HG03378 (cell line): ENCODE measurements at regions not wholly inside any gene's neighbourhood (a gene's known extent, or its start where the extent isn't known, plus 50 kb on each side); places are given as distances from the start of the nearest gene placed in this dataset.

Source experiments
- ATAC-seq: cut with Tn5 transposase; IDR thresholded peaks from one replicate; pipeline ENCODE4 v1.9.1; 2021; ENCODE audit warnings: mild to moderate bottlenecking, moderate library complexity; ENCODE audit not compliant: unreplicated experiment

- ATAC-seq, result no peak
These were observed 56.4 kb downstream of the CRYGS start for GRCh38 chr3:186487819-186488218.

- no peak for ATAC-seq
These were observed 57.1 kb downstream of the CRYGS start for GRCh38 chr3:186487037-186487436.

- ATAC-seq, result no peak
These were observed 60.4 kb downstream of the CRYGS start for GRCh38 chr3:186483611-186484340.

- no peak for ATAC-seq
These were observed 62.7 kb downstream of the CRYGS start for GRCh38 chr3:186481526-186481925.

DNA sequence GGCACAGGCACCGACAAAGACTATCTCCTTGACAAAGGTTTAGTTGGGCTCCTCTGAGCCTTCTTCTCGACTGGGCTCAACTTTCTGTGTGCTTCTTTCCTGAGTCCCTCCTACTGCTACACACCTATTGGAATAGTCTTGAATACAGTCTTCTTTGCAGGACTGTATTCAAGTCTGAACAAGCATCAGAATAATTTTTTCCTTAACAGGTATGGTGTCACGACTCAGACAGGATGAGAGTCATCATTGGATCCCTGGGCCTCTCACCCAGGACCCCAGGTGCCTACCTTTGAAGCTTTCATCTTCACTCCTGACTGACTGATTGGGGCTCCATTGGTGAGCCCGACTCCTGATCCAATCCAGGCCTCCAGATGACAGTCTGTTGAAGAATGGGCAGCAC is 66.3 kb downstream of the CRYGS start:
- no peak for ATAC-seq

GRCh38 chr3:186477033-186477432 is 67.1 kb downstream of the CRYGS start:
- ATAC-seq, result no peak

GRCh38 chr3:186476541-186476940 is 67.6 kb downstream of the CRYGS start:
- no peak for ATAC-seq

DNA sequence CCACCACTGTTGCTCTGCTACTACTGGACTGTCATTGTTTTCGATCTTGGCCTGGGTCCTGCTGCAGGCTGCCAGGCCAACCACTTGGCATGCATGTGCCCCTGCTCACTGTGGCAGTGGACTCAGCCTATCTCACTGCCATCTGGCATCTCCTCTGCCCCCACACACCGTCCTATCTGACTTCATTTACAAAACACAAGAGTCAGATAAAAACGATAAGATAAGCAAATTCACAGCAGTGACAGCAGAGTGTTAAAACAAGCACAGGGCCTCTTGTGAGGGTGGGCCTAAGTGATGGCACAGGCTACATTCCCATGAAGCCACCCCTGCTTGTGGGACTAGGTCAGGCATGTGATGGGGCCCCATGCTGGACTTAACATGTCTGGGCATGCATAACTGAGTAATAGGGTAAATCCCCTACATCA is 68.1 kb downstream of the CRYGS start:
- no peak for ATAC-seq

- no peak for ATAC-seq
These were observed 71.0 kb downstream of the CRYGS start for GRCh38 chr3:186473166-186473565.

DNA sequence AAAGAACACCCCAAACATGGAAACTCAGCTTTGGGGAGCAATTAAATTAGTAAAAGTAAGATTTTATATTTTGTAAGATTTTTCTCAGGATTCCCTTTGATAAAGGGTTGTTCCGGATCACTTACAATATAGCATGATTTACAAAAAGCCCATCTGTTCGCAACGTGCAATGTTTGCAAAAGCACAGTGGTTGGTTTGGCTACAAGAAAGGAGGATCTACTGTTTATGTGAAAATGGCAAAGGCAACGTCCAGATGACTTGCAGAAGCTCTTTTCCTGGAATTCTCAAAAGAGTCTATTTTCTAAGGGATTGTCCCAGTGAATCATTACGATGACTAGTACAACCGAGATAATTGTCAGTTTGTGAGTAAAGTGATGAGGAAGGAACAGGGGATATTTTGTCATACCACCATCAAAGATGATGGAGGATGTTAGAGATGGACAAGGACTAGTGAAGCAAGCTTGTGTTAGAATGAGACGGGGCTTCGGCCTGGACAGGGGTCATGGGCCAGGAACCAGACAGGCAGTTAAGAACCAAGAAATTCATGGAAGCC is 71.6 kb downstream of the CRYGS start:
- no peak for ATAC-seq

GRCh38 chr3:186471771-186472170 is 72.4 kb downstream of the CRYGS start:
- ATAC-seq, result no peak

GRCh38 chr3:186469525-186469924 is 74.7 kb downstream of the CRYGS start:
- no peak for ATAC-seq

DNA sequence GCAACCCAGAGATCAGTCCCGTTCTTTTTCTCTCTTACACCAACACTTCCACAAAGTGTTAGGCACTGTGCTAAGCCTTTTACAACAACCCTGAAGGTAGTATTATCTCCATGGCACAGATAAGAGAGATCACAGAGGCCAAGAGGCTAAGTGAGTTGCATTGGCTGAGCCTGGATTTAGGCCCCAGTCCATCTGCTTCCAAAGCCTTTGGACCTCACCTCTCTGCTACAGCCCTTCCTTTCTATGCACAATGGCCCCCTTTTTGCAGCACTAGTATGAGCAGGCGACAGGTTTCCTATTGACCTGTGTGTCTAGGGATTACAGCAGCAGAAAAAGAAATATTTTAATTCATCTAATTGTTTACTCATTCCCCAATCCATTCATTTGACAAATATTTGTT is 76.2 kb downstream of the CRYGS start:
- ATAC-seq, result no peak

DNA sequence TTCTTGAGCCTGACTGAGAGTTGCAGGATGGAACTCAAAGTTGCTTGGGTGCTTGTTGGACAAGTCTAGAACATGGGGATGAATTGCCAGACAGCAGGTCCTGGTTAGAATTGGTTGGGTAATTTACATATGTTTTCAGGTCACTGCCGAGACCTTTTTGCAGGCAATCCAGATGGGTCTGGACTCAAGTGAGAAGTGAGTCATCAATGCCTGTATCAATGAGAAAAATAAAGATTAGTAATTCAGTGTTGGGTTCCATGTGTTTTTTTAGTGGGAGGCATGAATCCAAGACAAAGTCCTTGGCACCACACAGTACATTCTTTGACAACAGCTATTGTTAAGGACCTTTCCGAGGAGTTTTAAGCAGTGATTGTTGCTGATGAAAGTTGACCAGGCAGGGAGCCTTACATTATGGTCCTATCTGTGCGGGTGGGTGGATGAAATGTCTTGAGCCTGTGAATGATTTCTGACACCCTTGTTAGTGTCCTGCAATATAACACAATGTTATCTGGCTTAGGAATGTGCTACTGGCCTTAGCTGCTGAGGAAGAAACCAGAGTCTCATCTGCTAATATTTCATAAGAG is 77.7 kb downstream of the CRYGS start:
- ATAC-seq, result no peak

GRCh38 chr3:186465508-186465907 is 78.7 kb downstream of the CRYGS start:
- no peak for ATAC-seq

DNA sequence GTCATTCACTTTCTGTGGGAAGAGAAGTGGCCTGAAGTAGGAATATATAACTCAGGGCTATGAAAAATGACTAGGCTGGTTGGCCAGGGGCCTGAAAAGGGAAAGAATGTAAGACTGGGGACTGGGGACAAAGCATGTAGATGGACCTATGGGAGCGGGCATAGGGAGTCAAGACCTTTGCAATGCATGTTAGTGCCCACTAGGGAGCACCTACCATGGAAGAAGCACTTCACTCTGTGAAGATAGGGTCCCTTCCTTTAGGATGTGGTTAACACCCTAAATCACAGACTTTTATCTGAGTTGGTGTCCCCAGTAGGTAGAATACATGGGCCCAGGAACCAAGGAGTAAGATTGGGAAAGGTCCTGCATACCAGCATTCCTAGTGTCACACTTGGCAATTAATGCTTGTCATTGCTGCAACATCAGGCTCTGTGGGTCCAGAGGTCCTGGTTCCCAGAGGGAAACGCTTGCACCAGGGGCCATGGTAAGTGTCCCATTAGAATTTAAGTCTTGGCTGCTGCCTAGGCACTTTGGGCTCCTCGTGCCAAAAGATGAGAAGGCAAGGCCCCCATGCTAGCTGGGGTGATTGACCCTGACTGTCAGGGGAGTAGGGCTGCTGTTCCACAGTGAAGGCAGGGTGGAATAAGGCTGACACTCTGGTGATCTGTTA is 79.6 kb downstream of the CRYGS start:
- no peak for ATAC-seq

DNA sequence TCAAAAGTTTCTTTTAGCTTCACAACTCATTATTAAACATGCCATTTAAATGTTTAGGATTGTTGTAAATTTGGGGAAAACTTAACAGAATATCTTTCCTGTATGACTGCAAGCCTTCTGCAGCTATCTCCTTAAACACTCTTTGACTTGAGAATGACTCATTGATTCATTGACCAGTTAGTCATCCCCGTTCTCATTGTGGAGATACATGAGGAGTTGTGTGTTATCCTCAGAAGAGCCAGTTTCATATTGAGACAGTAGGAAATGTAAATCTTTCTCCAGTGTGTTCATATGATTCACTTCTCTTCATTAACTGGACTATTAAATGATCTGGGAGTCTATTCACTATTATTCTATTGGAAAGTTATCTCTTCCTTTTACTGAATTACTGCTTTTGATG is 83.0 kb downstream of the CRYGS start:
- ATAC-seq, result no peak

- ATAC-seq, result no peak
These were observed 85.1 kb downstream of the CRYGS start for GRCh38 chr3:186459108-186459467.

DNA sequence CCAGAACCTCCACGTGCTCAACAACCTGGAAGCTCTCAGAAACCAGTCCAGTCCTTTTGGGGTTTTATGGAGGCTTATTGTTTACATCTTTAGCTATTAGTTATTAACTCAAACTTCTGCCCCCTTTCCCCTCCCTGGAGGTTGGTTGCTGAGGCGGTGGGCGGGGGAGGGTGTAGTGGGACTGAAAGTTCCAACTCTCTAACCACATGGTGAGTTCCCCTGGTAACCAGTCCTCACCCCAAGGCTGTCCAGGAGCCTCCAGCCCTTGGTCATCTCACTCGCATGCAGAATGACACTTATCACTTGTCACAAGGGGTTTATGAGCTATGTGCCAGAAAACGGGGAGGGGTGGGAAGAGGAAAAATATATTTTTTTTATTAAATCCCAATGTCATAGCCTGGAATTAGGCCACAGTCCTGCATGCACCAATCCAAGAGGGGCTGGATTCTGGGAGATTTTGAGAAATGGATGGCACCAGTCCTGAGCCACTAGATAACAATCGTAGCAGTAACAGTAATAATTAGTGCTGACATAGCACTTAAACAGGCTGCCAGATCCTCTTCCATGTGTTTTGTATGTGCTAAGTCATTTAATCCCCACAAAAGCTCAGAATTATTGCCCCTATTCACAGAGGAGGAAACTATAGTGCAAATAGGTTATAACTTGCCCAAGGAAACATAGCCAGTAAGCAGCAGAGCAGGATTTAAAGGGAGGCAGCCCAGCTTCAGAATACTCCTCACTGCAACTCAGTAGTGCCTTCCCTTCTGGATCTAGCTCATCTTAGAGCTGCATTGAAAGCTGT is 85.7 kb downstream of the CRYGS start:
- no peak for ATAC-seq

GRCh38 chr3:186457236-186457635 is 86.9 kb downstream of the CRYGS start:
- ATAC-seq, result no peak

DNA sequence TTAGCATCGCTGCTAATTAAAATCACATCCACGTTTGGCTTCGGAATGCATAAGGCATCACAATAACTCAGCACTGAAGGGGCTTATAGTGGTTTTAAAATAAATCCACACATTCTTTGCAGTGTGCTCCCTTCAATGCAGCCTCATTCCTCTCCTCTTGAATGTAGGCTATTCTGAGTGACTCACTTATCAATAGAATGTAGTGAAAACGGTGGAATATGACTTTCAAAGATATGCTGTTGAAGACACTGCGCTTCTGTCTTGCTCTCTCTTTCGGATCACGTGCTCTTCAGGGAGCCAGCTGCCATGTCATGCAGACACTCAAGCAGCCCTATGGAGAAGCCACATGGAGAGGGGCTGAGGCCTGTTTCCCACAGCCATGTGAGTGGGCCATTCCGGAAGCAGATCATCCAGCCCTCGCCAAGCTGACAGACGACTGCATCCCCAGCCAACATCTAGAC is 87.4 kb downstream of the CRYGS start:
- no peak for ATAC-seq
